Daoy (cell line): ENCODE measurements at regions not wholly inside any gene's neighbourhood (a gene's known extent, or its start where the extent isn't known, plus 50 kb on each side); places are given as distances from the start of the nearest gene placed in this dataset.

Experiments
- DNase-seq: peaks from one replicate; pipeline ENCODE4 v3.0.0-alpha.2; 2015; ENCODE audit warnings: low read depth

DNA sequence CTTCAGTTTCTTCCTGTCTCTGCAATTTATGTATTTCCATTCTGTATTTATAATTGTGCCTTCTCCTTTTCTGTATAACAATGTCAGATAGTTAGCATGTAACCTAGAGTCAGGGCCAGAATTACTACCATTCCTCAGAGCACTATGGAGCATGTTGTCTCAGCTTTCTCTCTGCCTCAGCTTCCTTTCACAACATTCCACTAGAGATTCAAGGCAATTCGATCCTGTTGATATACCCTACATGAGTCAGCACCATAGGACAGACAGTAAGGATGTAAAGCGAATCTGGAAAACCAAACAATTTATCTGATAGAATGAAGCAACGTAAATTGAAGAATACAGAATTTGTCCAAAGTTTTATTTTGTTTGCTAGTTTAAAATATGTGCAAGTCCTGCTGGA is 728.3 kb upstream of the SEMA6A start:
- DNase-seq, result no peak

DNA sequence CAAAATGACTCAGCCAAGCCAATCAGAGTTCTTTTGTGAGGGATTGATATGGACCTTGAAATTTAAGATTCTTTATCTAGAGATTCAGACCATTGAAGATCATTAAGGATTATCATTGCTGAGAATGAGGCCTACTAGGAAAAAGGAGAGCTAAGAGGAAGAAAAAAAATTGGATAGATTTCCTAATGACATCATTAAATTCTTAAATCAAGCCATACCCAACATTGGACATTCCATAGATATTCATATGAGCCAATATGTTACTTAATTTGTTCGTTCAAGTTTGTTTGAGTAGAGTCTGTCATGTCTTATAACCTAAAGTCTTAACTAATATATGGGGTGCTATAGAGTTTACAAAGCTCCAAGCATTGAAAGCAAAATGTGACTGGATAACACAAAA is 727.9 kb upstream of the SEMA6A start:
- DNase-seq, result no peak

DNA sequence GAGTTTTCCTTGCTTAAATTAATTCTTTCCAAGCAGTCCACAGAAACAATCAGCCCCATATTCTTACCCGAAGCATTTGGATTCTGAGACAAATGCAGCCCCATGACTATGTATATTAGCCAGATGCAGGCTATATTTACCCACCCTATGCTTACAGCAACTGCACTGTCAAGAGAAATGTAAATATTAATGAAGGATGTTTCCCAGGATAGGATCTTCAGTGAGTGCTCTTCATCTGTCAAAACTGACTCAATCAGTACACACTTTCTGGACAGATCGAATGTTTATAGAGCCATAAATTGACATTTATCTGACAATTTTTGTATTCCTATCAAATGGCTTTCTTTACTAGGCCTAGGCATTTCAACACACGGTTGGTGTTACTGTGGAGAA is 725.3 kb upstream of the SEMA6A start:
- DNase-seq, result no peak

GRCh38 chr5:117299224-117299935 is 724.8 kb upstream of the SEMA6A start:
- DNase-seq, result no peak

DNA sequence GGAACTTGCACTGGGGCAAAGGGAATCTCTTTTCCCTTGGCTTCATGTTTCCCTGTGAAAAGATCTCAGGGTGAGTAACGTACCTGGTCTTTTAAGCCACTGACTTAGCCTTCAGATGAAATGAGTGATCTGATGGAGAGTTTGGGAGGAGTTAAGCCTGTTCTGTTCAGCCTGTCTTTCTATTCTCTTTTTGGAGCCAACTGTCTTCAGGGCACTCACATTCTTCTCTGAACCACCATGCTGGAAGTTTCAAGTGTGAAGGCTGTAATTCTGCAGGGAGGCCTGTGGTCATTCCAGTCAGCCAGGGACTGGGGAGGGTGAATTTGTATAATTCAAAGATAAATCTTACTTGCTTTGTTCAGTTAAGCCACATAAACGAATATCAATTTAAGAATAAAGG is 722.2 kb upstream of the SEMA6A start:
- DNase-seq, result no peak

DNA sequence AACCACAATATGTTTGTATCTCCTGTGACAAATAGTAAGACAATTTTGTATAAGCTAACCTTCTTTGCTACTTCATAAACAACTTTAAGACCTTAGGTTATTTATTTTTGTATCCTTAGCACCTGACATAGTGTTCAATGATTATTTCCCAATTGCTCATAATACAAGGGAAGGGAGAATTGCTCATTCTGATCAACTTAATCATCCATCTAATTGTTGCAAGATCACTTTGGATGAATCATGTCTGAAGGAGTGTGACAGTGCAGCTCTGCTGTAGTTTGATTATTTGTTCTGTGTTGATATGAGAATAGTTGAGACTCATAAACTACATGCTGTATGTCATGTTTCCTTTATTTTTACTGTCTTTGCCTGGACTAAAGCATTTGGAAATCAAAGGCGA is 721.3 kb upstream of the SEMA6A start:
- no peak for DNase-seq

DNA sequence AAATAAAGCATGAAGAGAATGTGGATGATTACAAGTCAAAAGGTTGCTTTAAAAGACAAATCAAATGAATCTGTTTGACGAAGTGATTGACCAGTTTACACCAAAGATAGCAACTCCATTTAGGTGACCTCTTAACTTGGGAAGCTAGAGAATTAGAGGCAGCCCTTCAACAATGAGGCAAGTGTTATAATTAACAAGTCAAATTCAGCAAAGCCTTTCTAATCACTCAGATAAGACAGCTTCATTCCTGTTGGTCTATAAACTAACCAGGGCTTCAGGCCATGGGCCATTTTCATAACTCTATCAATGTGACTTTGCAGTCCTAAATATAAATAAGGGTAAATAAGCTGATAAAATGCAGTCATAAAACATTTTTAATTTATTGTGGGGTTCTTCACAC is 712.2 kb upstream of the SEMA6A start:
- DNase-seq, result no peak

- DNase-seq, result no peak
Measured at GRCh38 chr5:117271656-117272055, 697.0 kb upstream of the SEMA6A start.

GRCh38 chr5:117266280-117266679 is 691.7 kb upstream of the SEMA6A start:
- DNase-seq, result no peak

- no peak for DNase-seq
Measured at GRCh38 chr5:117263231-117263630, 688.6 kb upstream of the SEMA6A start.

GRCh38 chr5:117262572-117263131 is 688.0 kb upstream of the SEMA6A start:
- no peak for DNase-seq

GRCh38 chr5:117261948-117262571 is 687.4 kb upstream of the SEMA6A start:
- DNase-seq, result no peak

DNA sequence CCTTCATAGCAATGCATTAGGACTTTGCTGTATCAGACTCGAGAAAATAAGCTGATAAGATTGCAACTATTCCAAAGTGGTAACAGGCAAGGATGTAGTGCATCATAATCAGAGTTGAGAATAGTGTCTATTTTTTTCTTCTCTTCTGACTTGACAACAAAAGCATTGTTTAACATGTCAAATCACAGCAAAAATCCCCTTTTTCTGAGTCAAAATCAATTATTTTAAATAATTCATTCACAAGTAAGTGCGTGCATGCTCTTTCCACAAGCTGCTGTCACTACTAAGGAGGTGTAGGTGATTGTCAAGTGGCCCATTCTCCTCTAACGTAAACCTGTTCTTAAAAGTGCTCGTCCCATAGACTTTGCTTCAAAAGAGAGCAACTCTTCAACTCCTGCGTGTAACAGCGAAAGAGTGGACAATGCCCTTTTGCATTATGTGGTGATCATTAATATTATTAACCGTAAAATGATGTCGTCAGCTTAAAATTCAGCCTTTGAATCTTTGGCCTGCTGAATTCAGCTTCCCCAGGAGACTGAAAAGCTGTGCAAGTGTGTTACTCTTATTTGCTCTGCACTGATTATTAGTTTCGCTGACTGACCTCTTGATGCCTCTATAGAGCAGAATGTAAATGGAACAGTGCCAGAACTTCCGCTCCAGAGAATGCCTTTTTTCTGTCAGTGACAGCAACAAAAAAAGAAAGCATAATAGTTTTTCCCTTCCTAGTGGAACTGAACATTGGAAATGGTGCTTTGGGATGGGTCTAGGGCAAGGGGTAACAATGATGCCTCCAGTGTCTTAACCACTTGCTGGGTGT is 680.8 kb upstream of the SEMA6A start:
- no peak for DNase-seq

DNA sequence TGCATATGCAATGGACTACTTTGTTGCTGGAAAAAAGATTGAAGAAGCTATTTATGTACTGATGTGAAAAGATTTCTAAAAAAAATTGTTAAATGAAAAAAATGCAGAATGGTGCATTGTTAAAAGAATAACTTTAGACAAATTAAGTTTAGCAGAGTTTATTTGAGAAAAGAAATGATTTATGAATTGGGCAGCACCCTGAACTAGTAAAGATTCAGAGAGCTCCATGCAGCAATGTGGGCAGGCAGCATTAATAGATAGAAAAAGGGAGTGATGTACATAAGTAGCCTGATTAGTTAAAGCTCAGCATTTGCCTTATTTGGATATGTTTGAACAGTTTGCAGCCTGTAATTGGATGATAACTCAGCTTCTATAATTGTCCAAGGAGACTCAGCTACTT is 677.9 kb upstream of the SEMA6A start:
- DNase-seq, result no peak

DNA sequence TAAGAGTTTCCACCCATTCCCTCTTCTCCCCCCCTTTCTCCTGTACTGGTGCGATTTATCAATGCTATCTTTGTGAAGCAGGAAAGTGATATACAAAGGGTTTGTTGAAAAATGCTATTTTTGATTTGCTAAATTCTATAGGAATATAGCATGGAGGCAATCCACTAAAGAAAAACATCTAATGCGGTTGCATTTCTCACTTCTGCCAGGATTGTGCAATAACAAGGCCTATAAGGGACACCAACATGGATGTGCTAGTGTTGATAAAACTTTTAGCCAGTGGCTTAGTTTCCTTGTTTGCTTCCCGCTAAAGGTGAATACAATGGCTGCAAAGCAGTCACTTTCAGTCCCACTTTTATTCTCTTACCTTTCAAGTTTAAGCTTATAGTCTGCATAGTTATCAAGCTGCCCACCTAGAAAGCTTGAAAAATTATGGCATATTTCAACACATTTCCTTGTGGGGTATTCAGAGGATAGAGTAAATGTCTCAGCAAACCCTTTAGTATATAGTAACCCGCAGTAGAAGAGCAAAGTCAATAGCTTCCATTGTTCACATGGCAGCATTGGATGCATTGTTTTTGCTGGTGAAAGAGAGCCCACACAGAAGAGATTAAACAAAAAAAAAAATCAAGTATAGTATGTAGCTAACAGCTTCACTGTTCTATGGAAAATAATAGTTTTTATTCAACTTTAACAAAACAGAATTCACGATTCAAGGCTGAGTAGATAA is 674.6 kb upstream of the SEMA6A start:
- DNase-seq, result no peak

- DNase-seq, result no peak
Measured at GRCh38 chr5:117246424-117246823, 671.8 kb upstream of the SEMA6A start.

DNA sequence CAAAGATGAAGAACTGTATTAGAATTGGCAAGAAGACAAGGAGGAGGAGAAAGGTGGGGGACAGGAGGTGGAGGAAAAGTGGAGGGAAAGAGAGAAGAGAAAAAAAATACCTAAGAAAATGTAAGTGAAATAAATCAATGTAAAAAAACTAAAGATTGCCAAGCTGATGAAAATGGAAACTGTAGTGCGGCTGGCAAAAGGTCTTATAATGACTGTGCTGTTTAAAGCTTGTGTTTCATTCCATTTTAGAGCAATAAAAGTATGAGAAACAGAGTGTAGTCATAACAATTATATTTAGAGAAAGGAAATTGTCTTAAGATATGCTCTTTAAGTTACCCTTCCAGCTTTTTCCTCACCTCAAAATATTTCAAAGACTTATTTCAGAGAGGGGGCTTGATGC is 670.5 kb upstream of the SEMA6A start:
- DNase-seq, result no peak

GRCh38 chr5:117242028-117242427 is 667.4 kb upstream of the SEMA6A start:
- DNase-seq, result no peak

GRCh38 chr5:117236941-117237340 is 662.3 kb upstream of the SEMA6A start:
- DNase-seq, result no peak

DNA sequence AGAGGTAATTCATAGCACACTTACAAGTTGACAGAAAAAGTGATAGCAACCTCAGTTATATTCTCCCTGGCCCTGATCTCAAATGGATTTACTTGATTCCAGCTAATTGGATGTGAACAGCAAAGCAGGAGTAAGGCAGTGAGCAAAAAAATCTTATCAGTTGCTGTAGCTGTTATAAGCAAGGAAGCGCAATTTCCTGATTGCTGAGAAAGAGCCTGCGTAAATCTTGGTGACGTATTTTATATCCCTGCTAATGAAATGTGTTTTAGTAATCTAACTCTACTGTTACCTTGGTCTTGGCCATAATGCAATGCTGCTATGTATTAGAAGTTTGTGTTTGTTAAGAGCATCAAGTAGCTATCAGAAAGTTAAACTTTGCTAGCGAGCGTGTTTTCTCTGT is 661.2 kb upstream of the SEMA6A start:
- DNase-seq, result no peak

DNA sequence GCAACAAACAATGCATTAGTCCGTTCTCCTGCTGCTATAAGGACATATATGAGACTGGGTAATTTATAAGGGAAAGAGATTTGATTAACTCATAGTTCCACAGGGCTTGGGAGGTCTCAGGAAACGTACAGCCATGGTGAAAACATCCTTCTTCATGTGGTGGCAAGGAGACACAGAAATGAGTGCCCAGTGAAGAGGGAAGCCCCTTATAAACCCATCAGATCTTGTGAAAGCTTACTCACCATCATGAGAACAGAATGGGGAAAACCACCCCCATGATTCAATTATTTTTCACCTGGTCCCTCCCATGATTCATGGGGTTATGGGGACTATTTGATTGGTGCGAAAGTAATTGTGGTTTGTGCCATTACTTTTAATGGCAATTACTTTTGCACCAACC is 655.8 kb upstream of the SEMA6A start:
- no peak for DNase-seq

- no peak for DNase-seq
Measured at GRCh38 chr5:117220730-117221129, 646.1 kb upstream of the SEMA6A start.
